GM21526 (cell line): ENCODE measurements at regions not wholly inside any gene's neighbourhood (a gene's known extent, or its start where the extent isn't known, plus 50 kb on each side); places are given as distances from the start of the nearest gene placed in this dataset.
"Not testable (repeated sequence)": the region's sequence is repeated elsewhere in the genome, so short reads cannot be mapped to it uniquely, and the experiment has no call there.

Experiments
- ATAC-seq: cut with Tn5 transposase; IDR thresholded peaks from one replicate; pipeline ENCODE4 v1.9.1; 2021; ENCODE audit warnings: moderate library complexity; ENCODE audit not compliant: unreplicated experiment, low FRiP score

DNA sequence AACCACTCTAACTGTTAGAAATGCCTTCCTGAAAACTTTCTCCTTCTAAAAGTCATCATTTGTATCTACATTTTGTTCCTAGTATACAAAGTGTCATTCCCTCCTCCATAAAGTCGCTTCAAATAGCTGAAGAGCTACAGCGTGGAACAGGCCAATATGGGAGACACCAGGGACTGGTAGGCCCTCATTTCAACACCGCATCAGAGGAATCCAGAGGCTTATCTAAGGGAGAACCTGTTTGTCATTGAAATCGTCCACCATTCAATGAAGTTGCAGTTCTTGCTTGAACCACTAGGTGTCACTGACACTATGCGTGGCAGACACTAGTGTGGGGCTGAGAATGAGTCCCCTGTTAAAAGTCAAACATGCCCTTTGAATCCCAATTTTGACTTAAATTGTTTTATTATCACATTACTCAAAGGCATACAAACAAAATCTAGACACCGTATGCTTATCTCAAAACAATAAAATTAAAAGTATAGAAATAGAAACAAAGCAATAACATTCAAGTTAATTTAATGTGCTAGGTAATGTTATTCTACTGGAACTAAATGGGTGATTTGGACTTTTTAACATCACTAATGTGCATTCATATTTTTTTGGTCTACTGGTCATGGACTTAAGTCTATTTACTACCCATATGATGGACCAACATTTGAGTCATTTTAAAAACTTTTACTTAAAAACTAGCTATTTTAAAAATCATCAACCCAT, 182.3 kb downstream of the FCRL5 start:
- ATAC-seq: no peak

DNA sequence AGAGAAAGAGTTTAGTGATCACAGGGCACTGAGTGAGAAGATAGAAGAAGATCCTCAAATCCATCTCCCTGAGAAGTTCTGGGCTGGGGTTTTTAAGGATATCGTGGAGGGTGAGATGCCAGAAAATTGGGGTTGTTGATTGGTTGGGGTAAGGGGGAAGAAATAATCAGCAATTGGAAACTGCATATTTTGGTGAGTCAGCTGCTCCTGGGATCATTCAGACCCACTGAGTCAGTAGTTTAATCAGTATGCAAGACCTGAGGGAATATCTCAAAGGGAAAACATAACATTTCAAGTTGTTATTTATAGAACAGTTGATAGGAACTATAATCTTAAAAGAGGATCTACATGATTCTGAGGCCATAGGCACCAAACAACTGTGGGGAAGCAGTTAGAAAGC, 183.4 kb downstream of the FCRL5 start:
- not testable (repeated sequence) for ATAC-seq

- ATAC-seq: no peak
Measured at GRCh38 chr1:157368363-157368762, 184.0 kb downstream of the FCRL5 start.

- no peak for ATAC-seq
Measured at GRCh38 chr1:157367870-157368269, 184.4 kb downstream of the FCRL5 start.

GRCh38 chr1:157367091-157367739, 185.1 kb downstream of the FCRL5 start:
- no peak for ATAC-seq

GRCh38 chr1:157364612-157365011, 187.7 kb downstream of the FCRL5 start:
- ATAC-seq: no peak

- no peak for ATAC-seq
Measured at GRCh38 chr1:157363660-157364140, 188.6 kb downstream of the FCRL5 start.

DNA sequence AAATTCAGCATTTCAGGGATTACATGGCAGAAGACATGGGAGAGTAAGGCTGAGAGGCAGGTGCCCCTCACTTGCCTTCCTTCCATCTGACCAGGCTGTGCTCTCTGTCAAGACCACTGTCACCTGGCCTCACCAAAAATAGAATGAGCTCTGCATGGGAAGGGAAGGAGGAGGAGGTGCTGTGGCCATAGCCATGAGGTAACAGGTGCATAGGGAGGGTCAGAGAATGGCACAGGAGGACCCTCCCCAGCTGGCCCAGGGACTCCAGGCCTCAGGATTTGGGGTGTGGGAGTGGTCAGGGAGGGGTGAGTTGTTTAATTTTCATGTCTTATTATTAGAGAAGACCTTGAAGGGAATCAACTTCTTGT, 192.3 kb downstream of the FCRL5 start:
- ATAC-seq: no peak

- ATAC-seq: no peak
Measured at GRCh38 chr1:157359314-157360022, 192.8 kb downstream of the FCRL5 start.

DNA sequence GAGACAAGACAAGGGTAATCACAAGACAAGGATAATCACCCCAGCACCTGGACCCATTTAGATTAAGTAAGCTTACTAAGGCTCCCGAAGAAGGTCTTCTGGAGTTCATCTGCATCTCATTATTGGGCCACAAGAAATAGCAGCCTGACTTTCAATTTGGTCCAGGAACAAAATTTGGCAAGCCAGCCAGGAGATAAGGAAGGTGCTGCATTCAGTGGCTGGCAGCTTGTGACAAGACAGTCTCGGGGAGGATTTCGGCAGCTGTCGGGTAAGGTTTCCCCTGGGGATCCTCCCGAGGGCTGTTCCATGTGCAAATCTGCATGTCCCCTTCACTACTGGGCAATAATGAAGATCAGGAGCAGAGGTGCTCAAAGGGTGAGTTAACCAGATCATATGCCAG, 195.2 kb downstream of the FCRL5 start:
- no peak for ATAC-seq

GRCh38 chr1:157356601-157357000, 195.7 kb downstream of the FCRL5 start:
- no peak for ATAC-seq

DNA sequence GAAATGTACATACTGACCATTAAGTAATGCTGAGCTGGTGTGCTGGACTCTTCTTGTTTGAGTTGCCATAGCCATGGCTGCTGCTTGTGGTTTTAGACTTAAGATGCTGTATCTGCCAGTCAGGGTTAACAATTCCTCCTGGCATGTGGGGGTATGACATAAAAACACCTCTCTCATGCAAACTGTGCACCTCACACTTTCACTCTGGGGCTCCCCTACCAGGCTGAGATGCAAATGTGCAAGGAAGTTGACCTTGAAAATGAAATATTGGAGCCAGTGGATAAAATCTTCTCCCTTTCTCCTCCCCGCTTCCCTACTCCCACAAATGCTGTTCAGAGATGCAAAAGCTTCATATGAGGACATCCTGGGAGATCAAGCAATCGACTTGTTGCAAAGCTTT, 198.8 kb downstream of the FCRL5 start:
- ATAC-seq: no peak

GRCh38 chr1:157352817-157353408, 199.4 kb downstream of the FCRL5 start:
- ATAC-seq: no peak

- ATAC-seq: no peak
Measured at GRCh38 chr1:157352216-157352615, 200.1 kb downstream of the FCRL5 start.

GRCh38 chr1:157351800-157352199, 200.5 kb downstream of the FCRL5 start:
- not testable (repeated sequence) for ATAC-seq

- ATAC-seq: no peak
Measured at GRCh38 chr1:157348538-157349480, 203.5 kb downstream of the FCRL5 start.

DNA sequence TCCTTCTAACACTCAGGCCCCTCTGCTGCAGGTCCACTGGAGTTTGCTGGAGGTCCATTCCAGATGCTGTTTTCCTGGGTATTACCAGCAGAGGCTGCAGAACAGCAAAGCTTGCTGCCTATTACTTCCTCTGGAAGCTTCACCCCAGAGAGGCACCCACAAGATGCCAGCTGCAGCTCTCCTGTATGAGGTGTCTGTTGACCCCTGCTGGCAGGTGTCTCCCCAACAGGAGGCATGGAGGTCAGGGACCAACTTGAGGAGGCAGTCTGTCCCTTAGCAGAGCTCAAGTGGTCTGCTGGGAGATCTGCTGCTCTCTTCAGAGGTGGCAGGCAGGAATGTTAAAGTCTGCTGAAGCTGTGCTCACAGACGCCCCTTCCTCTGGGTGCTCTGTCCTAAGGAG, 204.8 kb downstream of the FCRL5 start:
- no peak for ATAC-seq

DNA sequence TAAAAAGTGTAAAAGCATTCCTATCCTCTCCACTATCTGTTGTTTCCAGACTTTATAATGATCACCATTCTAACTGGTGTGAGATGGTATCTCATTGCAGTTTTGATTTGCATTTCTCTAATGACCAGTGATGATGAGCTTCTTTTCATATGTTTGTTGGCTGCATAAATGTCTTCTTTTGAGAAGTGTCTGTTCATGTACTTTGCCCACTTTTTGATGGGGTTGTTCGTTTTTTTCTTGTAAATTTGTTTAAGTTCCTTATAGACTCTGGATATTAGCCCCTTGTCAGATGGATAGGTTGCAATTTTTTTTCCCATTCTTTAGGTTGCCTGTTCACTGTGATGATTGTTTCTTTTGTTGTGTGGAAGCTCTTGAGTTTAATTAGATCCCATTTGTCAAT, 199.6 kb upstream of the ETV3 start:
- not testable (repeated sequence) for ATAC-seq

GRCh38 chr1:157335056-157335455, 196.9 kb upstream of the ETV3 start:
- ATAC-seq: no peak

GRCh38 chr1:157334041-157334440, 195.8 kb upstream of the ETV3 start:
- ATAC-seq: no peak
